Duodenal mucosa (tissue), 2 donors: ENCODE measurements at regions not wholly inside any gene's neighbourhood (a gene's known extent, or its start where the extent isn't known, plus 50 kb on each side); places are given as distances from the start of the nearest gene placed in this dataset.

ENCODE experiments used
- H3K27ac ChIP-seq: one replicate; pipeline ENCODE4 v1.7.0; 2013; ENCODE audit warnings: low read depth, low read length
- H3K27me3 ChIP-seq, 2 donors: one replicate each; pipeline ENCODE4 v1.7.0; 2013; ENCODE audit warnings: low read length in 2 of 2, control low read depth in 1 of 2; ENCODE audit not compliant: insufficient read depth in 2 of 2, control insufficient read depth in 1 of 2
- H3K36me3 ChIP-seq, 2 donors: one replicate each; pipeline ENCODE4 v1.7.0; 2013; ENCODE audit warnings: low read length in 2 of 2, control low read depth in 1 of 2; ENCODE audit not compliant: insufficient read depth in 2 of 2, control insufficient read depth in 1 of 2
- H3K4me1 ChIP-seq, 2 donors: one replicate each; pipeline ENCODE4 v1.7.0; 2013; ENCODE audit warnings: low read length in 2 of 2, control low read depth in 1 of 2; ENCODE audit not compliant: insufficient read depth in 2 of 2, control insufficient read depth in 1 of 2
- H3K4me3 ChIP-seq, 2 donors: one replicate each; pipeline ENCODE4 v1.7.0; 2013; ENCODE audit warnings: low read length in 2 of 2, low read depth in 1 of 2
- H3K9ac ChIP-seq, 2 donors: one replicate each; pipeline ENCODE4 v1.7.0; 2013; ENCODE audit warnings: low read length in 2 of 2, low read depth in 1 of 2
- H3K9me3 ChIP-seq, 2 donors: one replicate each; pipeline ENCODE4 v1.7.0; 2013; ENCODE audit warnings: low read length in 2 of 2, control low read depth in 1 of 2; ENCODE audit not compliant: control insufficient read depth in 1 of 2

GRCh38 chr12:27179400-27180214, 64.5 kb upstream of the STK38L start:
- Histone ChIP-seq H3K27ac (no peak overlapping the region), H3K9ac (no peak overlapping the region), H3K27me3 (no peaks in the 10 kb centered on the region), H3K9me3 (no peaks in the 10 kb centered on the region), H3K4me3 (no peak overlapping the region), H3K36me3 (no peaks in the 10 kb centered on the region), H3K4me1 (no peaks in the 10 kb centered on the region)

GRCh38 chr12:27180906-27181505, 63.1 kb upstream of the STK38L start:
- Histone ChIP-seq H3K9me3 (no peaks in the 10 kb centered on the region), H3K4me1 (peaks cover 0 to 9% of the 10 kb centered on the region in 2 donors), H3K4me3 (no peak overlapping the region), H3K36me3 (no peaks in the 10 kb centered on the region), H3K9ac (no peak overlapping the region), H3K27ac (no peak overlapping the region), H3K27me3 (no peaks in the 10 kb centered on the region)

- Histone ChIP-seq H3K36me3 (no peaks in the 10 kb centered on the region), H3K4me1 (peaks cover 0 to 9% of the 10 kb centered on the region in 2 donors), H3K4me3 (no peak overlapping the region), H3K9me3 (no peaks in the 10 kb centered on the region), H3K9ac (no peak overlapping the region), H3K27ac (no peak overlapping the region), H3K27me3 (no peaks in the 10 kb centered on the region)
Measured at GRCh38 chr12:27183342-27183741, 60.7 kb upstream of the STK38L start.

GRCh38 chr12:27185234-27186021, 58.7 kb upstream of the STK38L start:
- Histone ChIP-seq H3K9ac (no peak overlapping the region), H3K4me3 (no peak overlapping the region), H3K4me1 (peaks cover 0 to 9% of the 10 kb centered on the region in 2 donors), H3K27ac (no peak overlapping the region), H3K36me3 (no peaks in the 10 kb centered on the region), H3K27me3 (no peaks in the 10 kb centered on the region), H3K9me3 (no peaks in the 10 kb centered on the region)

- no peaks in the 10 kb centered on the region for H3K27me3 ChIP-seq
- peaks cover 3 to 9% of the 10 kb centered on the region in 2 donors for H3K4me1 ChIP-seq
- no peaks in the 10 kb centered on the region for H3K9me3 ChIP-seq
- no peak overlapping the region for H3K4me3 ChIP-seq
- H3K27ac ChIP-seq, result no peak overlapping the region
- H3K36me3 ChIP-seq, result no peaks in the 10 kb centered on the region
- no peak overlapping the region for H3K9ac ChIP-seq
Measured at GRCh38 chr12:27186022-27186839, 57.9 kb upstream of the STK38L start.

GRCh38 chr12:27187697-27188096, 56.4 kb upstream of the STK38L start:
- H3K9ac ChIP-seq, result no peak overlapping the region
- H3K36me3 ChIP-seq, result no peaks in the 10 kb centered on the region
- no peaks in the 10 kb centered on the region for H3K9me3 ChIP-seq
- no peak overlapping the region for H3K27ac ChIP-seq
- H3K4me1 ChIP-seq, result peaks cover 14 to 24% of the 10 kb centered on the region in 2 donors
- H3K4me3 ChIP-seq, result no peak overlapping the region
- H3K27me3 ChIP-seq, result no peaks in the 10 kb centered on the region

- no peaks in the 10 kb centered on the region for H3K36me3 ChIP-seq
- H3K27me3 ChIP-seq, result no peaks in the 10 kb centered on the region
- H3K9me3 ChIP-seq, result no peaks in the 10 kb centered on the region
- peaks cover 31 to 32% of the 10 kb centered on the region in 2 donors for H3K4me1 ChIP-seq
- H3K4me3 ChIP-seq, result no peak overlapping the region
- H3K27ac ChIP-seq, result no peak overlapping the region
- H3K9ac ChIP-seq, result no peak overlapping the region
Measured at GRCh38 chr12:27190761-27191160, 53.3 kb upstream of the STK38L start.

GRCh38 chr12:27191531-27191930, 52.6 kb upstream of the STK38L start:
- H3K27ac ChIP-seq, result no peak overlapping the region
- no peaks in the 10 kb centered on the region for H3K9me3 ChIP-seq

GRCh38 chr12:27192118-27192802, 51.8 kb upstream of the STK38L start:
- no peaks in the 10 kb centered on the region for H3K36me3 ChIP-seq
- H3K4me1 ChIP-seq, result peaks cover 29 to 31% of the 10 kb centered on the region in 2 donors
- H3K9ac ChIP-seq, result no peak overlapping the region
- no peaks in the 10 kb centered on the region for H3K27me3 ChIP-seq
- peak overlapping the region; percentile 15 for H3K27ac ChIP-seq
- H3K4me3 ChIP-seq, result no peak overlapping the region
- no peaks in the 10 kb centered on the region for H3K9me3 ChIP-seq

More at GRCh38 chr12:27191531-27191930, 52.6 kb upstream of the STK38L start:
- no peaks in the 10 kb centered on the region for H3K36me3 ChIP-seq
- no peaks in the 10 kb centered on the region for H3K27me3 ChIP-seq
- H3K4me1 ChIP-seq, result peaks cover 29 to 31% of the 10 kb centered on the region in 2 donors
- H3K9ac ChIP-seq, result no peak overlapping the region
- no peak overlapping the region for H3K4me3 ChIP-seq
